ENCODE measurements at regions not wholly inside any gene's neighbourhood (a gene's known extent, or its start where the extent isn't known, plus 50 kb on each side); places are given as distances from the start of the nearest gene placed in this dataset.
"Not testable (repeated sequence)": the region's sequence is repeated elsewhere in the genome, so short reads cannot be mapped to it uniquely, and the experiment has no call there.

DNA sequence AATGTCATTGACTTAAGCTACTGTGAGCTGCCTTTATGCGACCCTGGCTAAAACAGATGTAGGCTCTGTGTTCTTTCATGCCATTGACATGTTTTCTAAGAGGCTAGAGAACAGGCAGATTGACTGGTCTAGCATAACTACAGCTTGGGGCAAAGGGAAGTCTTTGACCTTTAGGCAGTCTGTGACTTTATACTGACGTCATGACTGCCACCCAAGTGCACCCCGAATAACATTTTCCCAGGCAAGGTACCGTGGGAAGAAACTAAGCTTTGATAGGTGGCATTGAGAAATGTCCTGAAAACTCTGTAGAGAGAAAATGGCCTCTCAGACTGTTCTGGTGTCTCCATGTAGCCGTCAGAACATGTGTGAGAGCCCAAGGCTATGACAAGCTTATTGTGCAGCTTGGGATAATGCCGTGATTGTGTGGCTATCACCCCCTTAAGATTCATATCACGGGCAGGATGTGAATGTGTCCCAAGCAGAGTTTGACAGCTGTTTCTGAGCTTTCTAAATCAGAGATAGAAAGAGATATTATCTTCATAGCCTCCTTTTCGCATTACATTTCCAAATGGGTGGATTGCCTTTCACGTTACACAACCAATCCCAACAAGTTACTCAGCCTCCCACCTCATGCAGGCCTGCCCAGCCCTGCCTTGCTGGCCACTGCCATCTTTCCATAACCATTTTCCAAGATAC, 672.2 kb upstream of the ACVR2A start:
- no peak for DNase-seq

DNA sequence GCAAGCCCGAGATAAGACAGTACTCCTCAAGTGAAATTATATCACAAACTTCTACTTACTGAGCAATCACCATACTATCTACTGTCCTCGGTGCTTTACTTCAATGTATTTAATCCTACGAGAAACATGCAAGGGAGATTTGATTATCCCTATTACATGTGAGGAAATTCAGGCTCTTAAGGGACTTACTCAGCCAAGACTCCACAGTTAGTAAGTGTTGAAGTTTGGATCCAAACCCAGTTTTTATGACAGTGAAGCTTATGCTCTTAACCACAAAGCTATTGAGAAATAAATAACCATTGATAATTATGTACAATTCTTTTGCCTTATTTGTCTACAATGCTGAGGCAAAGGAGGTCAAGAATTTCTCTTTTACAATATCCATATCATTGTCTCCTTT, 672.9 kb upstream of the ACVR2A start:
- no peak for DNase-seq

DNA sequence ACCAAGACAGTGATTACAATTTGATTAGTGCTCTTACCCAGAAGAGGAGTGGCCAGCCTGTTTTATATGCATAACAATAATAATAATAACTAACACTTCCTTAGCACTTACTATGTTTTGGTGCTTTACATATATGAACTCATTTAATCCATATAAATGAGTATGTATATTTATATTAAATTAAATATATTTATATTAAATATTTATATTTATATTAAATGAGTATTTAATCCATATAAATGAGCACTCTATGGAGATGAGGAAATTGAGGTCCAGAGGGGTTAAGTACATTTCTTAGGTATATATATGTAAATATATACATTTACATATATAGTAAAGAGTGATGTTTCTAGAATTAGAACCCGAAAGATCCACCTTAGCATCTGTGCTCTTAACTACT, 673.9 kb upstream of the ACVR2A start:
- no peak for DNase-seq

DNA sequence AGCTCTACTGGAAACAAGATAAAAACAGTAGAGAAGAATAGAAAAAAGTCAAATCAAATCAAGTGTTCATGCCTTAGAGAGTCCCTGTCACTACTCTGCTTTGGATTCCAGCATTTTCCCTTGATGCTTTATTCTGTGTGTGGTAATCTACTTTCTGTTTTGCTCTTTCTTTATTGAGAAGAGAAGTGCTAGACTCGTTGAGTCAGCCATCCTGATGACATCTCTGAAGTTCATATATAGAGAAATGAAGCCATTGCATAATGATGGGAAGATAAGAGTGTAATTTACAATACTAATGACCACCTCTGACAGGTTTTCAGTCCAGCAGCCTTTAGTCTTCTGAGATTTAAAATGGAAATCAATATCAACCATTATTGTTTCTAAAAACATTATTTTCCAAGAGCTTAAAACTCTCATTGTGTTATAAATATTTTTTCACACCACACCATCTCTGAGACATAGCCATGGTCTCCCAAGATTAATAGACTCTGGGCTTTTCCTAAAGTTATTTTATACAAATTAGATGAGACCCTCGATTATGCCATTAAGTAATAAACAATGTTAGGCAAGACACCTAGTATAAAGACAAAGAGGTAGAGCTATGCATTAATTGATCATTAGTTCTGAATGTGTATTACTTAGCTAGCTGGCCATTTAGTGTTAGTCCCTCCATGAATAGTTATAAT, 679.0 kb upstream of the ACVR2A start:
- no peak for DNase-seq

DNA sequence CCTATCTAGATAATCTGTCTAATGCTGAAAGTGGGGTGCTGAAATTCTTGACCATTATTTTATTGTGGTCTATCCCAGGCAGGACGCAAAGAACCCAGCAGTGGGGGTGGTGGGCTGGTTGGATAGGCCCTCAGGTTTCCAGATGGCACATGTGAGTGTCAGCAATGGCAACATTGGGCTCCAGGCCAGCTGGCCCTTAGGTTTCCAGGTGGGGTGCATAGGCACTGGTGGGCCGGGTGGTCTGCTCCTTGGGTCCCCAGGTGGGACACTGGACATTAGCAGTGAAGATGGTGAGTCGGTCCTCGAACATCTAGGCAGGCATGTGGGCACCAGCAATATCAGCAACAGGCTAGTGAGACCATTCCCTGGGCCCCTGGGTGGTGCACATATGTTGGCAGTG, 680.3 kb upstream of the ACVR2A start:
- no peak for DNase-seq

DNA sequence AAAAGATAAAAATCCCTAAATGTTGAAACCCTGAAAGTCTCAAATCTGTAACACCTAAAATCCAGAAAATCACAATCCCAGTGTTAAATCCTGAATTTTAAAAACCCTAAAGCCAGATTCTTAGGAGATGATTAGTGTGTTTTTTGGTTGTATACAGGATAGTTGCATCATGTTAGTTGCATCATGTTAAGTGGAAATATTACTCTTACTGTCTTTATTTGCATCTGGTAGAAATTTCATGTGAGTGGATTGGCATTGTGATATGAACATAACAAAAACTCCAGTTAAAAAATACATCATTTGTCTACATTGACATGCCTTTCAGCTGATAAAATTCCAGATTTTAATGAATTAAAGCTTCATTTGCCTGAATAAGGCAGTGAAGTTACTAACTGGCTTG, 683.1 kb upstream of the ACVR2A start:
- no peak for DNase-seq

DNA sequence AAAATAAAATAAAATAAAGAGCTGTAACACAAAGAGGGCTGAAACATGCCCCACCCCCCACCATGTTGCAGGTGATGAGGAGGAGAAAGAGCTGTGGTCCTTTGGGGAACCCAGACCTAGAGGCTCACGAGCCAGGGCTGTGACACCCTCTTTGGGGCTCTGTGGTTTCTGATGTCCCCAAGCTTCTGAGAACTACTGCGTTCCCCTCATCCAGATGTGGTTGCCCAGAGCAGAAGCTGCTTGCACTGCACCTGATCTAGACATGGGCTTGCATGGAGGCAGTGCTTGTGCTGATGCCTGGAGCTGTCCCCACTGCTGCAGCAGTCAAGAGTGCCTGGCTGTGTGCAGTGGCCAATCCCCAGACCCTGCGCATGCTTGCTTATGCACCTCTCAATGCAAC, 687.9 kb upstream of the ACVR2A start:
- DNase-seq, result peak in 1 of 5 experiments; percentile 3

DNA sequence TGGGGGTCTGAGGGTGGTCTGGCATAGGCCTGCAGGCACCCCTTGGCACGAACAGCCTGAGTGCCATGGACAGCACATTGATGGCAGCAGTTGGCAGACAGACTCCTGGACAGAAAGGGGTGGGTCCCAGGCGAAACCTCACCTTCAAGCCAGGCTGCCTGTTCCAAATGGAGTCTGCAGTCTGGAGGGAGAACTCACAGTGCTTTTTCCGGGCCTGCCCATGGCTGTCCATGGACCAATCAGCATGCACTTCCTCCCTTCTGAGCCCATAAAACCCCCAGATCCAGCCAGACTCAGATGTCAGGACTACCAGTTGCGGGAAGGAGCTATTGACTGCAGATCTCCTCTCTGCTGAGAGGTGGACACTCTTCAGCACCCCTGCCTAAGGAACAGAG, 694.6 kb upstream of the ACVR2A start:
- no peak for DNase-seq

DNA sequence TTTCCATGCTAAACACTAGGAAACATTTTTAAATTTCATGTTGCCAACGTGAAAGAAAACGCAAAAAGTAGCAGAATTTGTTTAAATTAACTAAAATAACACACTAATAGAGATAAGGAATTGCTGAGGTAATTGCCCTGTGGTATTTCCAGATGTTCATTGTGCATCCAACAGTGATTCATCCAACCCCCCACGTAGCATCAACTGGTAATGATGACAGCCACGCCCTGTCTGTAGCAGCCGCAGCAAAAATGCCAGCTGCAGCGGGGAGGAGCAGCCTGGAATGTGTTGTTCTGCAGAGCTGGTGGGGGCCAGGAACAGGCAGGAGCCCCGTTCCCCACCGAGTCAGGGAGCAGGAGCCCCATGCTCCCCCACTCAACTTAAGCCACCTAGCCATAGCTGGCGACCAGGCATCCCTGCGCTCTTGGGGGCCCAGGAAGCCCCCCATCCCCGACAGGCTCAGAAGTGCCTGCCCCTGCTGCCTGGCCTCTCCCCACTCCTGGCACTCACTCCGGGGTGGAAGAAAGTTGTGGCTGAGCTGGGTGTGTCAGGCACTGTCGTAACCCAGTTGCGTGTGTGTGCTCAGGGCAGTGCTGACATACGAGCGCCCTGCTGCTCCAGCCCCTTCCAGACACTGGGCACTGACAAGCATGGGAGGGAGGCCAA, 695.1 kb upstream of the ACVR2A start:
- no peak for DNase-seq

DNA sequence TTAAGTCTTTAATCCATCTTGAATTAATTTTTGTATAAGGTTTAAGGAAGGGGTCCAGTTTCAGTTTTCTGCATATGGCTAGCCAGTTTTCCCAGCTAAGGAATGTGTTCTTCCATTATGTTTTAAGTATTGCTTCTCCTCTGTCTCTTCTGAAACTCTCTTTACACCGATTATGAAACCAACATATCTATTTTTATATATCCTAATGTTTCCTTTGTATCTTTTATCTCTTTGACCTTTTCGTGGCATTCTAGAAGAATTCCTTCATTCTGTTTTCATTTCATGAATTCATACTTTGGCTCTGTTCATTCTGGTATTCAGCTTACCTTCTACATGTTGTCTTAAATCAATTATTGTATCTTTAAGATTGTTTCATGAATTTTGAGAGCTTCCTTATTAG, 697.0 kb upstream of the ACVR2A start:
- no peak for DNase-seq

DNA sequence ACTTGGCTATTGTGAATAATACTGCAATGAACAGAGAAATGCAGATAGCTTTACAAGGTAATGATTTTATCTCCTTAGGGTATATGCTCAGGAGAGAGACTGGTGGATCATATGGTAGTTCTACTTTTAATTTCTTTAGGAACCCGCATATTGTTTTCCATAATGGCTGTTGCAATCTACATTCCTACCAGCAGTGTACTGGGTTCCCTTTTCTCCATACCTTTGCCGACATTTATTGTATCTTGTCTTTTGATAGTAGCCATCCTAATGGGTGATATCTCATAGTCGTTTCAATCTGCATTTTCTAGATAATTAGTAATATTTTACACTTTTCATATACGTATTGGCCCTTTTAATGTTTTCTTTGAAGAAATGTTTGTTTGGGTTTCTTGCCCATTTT, 702.9 kb upstream of the ACVR2A start:
- no peak for DNase-seq

DNA sequence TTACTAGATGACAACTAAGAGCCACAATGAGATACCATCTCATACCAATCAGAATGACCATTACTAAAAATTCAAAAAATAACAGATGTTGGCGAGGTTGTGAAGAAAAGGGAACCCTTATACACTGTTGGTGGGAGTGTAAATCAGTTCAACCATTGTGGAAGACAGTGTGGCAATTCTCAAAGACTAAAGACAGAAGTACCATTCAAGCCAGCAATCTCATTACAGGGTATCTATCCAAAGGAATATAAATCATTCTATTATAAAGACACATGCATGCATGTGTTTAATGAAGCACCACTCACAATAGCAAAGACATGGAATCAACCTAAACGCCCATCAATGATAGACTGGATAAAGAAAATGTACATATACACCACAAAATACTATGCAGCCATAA, 705.1 kb upstream of the ACVR2A start:
- DNase-seq, result not testable (repeated sequence)

DNA sequence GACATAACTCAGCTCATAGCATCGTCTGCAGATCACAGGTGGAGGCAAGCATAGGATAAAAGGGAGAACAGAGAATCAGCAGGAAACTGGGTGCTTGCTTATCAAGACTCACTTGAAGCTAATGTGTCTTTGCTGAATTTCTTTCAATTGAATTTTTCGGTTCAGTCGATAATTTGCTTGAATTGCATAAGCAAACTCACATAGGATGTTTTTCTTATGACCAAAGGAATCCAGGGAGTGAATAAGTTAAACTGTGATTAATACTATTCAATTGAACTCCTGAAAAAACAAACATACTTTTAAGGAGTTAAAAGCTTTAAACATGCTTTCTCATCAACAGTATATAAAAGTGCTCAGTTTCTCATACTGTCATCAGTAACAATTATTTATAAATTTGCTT, 707.1 kb upstream of the ACVR2A start:
- no peak for DNase-seq

DNA sequence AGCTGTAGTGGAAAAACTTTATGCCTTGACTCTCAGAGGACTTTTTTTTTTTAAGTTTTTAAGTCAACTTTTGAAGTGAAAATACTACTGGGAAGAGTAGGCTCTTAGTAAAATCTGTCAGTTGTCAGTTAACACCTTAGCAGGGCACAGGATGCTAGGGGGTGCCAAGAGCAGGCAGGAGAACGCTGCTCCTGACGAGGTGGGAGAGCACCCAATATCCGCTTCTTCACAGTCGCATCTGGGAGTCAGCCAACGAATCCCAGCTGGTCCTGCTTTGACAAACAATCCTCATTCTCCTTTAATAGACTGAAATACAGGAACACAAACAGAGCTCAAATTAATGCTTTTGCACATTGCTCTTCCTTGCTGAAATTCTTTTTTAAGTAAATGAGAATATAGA, 709.5 kb upstream of the ACVR2A start:
- DNase-seq, result no peak

DNA sequence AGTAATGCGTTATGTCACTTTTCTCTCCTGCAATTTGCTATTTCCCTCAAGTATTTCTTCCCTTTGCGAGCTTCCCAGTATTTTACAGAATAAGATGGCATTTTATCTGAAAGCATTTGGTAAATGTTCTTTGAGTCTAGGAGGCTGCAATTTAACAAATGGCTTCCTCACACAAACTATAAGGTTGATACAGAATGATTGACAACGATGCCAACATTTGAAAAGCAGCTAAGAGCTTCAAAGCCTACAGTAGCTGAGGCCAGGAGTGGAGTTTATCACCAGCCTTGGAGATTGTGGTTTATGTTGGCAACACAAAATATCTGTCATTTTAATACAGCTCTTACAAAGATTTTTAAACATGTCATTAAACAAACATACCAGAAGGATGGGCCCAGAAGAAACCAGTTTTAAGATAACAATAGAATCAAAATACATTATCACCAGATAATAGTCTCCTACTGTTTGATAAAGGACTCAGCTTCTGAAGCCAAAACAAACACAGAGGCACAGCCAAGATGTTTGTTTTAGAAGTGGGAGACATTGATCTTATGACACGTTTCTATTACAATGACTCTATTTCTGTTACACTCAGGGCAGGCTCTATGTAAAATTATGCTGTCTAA, 711.4 kb upstream of the ACVR2A start:
- no peak for DNase-seq

DNA sequence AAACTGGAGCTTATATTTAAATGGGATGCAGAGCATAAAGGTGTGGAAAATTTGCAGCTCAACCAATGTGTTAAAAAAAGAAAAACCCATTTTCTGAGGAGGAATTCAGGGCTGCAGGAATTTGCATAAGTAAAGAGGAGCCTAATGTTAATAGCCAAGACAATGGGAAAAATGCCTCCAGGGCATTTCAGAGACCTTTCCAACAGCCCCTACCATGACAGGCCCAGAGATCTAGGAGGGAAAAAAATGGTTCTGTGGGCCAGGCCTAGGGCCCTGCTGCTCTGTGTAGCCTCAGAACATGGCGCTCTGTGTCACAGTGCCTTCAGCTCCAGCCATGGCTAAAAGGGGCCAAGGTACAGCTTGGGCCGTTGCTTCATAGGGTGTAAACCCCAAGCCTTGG, 719.7 kb upstream of the ACVR2A start:
- DNase-seq, result no peak

DNA sequence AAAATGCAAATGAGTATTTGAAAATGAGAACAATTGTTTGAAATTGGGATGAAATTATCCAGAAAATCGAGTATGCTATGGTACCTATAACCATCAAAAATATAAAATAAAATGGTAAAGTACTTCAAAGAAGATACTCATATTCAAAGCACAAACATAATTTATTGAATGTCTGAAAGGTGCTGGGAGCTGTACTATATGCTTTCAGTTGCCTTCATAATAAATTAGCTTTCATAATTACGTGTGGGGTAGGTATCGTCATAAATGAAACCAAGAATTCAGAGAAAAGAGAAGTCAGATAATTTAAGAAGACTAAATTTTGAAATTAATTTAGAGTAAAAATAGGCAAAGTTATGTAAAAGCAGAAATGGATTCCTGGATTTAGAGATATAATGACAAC, 721.9 kb upstream of the ACVR2A start:
- no peak for DNase-seq

DNA sequence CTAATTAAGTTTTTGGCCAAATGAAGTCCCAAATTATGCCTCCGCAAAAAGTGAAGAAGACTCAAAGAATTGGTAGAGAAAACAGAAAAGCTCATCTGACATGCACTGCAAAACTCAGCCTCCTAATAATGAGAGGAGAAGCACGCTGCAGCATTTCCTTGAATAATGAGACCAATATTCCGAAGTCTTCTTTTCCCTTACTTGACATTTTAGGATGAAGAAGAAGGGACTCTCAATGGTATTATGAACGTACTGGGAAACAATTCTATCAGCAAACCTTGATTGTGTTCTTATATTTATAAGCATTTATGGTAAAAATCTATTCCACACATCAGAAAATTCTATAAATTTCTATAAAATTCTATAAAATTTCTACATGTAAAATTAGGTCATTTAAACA, 733.9 kb upstream of the ACVR2A start:
- DNase-seq, result no peak

DNA sequence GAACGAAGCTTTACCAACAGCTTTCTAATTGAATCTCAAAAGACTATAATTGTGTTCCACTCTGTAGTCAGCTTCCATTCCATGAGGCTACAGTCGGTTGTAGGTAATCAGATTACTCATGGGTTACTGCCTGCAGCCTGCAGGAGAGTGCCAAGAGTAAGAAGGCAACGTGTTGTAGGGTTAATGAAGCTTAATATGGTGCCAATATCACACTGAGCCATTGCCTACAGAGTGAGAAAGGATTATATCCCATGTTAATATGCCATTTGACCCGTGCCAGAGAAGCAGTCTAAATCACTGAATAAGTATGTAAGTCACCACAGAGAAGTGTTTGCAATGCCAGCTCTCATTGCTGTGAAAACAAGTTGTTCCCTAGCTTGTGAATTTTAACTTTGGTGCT, 734.5 kb upstream of the ACVR2A start:
- DNase-seq, result no peak

DNA sequence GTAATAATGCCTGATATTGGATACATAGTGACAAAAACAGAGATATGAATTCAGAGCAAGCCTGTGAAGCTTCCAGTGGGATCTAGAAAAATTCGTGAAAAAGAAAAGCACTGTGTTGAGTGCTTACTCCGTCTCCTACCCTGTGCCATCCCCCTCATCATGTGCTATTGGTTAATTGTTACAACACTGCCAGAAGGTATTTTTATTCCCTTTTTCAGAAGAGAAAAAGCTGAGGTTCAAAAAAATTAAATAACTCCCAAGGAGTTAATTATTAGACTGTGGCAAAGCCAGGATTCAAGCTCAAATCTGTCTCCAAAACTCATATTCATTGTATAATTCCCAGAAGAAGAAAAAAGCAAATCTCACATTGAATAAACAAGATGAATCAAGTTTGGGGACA, 735.5 kb upstream of the ACVR2A start:
- no peak for DNase-seq

DNA sequence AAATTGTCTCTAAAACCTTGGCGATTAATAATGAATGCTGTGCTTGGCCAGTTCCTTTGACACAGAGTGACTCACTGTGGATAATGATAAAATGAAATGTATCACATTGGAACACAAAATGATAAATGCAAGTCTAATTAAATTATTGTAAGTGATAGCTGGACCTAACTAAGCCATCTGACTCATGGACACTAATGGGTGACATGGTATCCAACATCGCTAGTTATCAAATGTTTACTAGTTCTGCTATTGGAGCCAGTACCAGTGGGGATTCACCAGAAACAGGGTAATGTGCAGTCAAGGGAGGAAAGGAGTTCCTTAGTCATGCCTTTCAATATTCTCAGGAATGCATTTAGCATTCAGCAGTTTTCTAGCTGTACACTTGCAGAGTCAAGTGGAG, 736.3 kb upstream of the ACVR2A start:
- no peak for DNase-seq

DNA sequence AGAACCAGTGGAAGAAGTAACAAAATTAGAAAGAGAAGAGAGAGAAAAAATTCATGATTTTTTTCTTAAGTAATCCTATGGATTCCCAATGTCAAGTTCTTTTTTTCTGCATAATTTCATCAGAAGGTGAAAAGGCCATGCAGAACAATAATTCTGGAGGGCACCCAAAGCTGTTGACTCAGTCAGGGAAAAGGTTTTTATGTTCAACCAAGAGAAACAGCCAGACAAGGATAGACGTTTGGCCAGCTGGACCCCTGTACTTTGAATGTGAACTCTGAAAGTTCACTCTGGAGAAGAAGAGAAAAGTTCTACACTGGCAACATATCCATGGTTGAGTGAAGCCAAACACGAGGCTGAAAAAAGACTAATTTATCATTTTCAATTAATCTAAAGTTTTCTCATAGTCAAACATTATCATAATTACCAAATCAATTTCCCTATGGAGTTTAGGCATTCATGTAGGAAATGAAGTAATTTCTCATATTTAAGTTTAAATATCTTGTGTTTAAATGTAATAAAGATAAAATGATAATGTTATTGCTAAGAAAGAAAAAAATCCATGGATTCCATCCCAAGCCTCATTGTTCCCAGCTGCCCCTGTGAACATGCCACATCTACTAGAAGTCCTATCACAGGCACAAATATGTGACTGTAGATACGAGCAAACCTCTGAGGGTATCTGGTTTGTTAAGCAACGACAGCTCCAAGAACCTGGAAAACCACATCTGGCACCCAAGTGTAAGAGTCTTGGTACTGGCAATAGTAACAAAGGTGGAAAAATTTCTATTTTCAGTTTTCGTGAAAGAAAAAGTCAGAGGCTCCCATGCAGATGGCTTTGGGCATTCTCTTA, 742.7 kb upstream of the ACVR2A start:
- no peak for DNase-seq

Measured in T-helper 2 cell (primary cell).